GM18508 (cell line): ENCODE measurements at regions not wholly inside any gene's neighbourhood (a gene's known extent, or its start where the extent isn't known, plus 50 kb on each side); places are given as distances from the start of the nearest gene placed in this dataset.

ENCODE experiments used
- ATAC-seq: cut with Tn5 transposase; IDR thresholded peaks from one replicate; pipeline ENCODE4 v1.9.1; 2021; ENCODE audit warnings: moderate number of reproducible peaks; ENCODE audit not compliant: insufficient read depth, unreplicated experiment

DNA sequence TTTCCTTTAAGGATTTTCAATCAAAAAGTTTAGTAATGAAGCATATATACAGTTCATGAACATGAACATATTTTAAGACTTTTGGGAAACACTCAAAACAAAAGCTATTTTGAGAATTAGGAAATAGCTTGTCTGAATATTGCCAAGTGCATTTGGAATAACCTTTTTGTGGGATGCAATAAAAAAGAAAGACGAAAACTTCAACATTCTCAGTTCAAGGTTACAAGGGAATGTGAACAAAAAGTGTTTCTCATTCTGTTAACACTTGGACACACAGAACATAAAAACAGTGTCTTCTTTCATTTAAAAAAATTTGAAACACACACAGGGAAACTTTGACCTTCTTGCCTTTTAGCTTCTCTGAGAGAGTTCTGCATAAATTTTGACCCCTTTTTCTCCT lies 72.7 kb upstream of the TCF21 start:
- no peak for ATAC-seq

DNA sequence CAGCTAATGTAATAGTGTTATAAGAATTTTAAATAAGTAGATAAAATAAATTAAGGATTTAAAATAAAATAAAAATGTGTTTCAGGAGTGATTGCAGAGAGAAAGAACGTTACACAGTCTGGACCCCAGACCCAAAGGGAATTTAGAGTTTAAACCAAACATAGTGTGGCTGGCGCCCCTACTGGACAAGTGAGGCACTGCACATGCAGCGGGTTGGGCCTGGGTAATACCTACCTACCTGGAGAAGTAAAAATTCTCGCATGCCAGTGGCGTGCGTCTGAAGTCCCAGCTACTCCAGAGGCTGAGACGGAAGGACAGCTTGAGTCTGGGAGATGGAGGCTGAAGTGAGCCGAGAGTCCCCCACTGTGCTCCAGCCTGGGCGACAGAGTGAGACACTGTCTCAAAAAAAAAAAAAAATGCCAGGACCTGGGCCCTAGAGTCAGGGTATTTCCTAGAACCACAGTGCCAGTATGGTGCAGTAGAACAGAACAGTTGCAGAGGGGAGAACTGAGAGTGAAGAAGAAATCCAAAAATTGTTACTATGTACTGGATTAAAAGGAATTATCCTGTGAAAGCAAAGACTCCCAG lies 71.4 kb upstream of the TCF21 start:
- ATAC-seq, result no peak

DNA sequence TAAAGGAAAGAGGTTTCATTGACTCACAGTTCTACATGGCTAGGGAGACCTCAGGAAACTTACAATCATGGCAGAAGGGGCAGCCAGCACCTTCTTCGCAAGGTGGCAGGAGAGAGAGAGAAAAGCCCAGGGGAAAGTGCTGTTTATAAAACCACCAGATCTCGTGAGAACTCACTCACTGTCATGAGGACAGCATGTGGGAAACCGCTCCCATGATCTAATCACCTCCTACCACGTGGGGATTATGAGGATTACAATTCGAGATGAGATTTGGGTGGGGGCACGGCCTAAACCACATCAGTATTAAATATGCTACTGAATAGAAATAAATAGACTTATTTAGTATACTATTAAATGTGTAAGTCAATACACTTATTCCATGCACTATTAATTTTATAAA lies 70.6 kb upstream of the TCF21 start:
- ATAC-seq, result no peak

DNA sequence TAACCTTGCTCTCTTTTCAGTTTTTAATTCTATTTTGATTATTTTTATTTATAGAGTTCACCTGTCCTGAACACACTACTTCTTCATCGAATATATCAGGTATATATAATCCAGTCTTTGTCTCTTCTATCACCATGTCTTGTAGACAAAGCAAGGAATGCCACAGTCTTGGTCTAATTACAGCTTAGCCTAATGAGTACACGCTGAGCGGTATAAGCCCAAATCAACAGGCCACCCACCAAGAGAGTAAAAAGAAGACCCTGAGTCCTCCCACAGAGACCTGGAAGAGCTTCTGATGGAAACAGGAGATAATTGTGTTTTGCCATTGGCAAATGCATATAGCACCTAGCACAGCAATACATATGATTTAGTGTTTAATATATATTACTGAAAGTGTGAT lies 68.7 kb upstream of the TCF21 start:
- ATAC-seq, result no peak

DNA sequence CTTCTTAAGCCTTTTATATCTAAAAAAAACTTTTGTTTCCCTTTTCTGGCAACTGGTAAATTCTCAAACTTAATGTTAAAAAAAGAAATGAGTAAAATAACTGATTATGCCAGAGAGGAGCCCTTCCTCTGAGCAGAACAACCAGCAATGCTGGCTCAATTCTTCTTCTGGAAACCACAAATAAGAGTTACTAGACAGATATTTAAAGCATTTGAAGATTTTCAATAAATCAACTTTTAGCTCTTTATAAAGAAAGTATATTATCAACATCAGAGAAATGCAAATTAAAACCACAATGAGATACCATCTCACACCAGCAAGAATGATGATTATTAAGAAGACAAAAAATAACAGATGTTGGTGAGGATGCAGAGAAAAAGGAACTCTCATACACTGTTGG lies 61.1 kb upstream of the TCF21 start:
- no peak for ATAC-seq

DNA sequence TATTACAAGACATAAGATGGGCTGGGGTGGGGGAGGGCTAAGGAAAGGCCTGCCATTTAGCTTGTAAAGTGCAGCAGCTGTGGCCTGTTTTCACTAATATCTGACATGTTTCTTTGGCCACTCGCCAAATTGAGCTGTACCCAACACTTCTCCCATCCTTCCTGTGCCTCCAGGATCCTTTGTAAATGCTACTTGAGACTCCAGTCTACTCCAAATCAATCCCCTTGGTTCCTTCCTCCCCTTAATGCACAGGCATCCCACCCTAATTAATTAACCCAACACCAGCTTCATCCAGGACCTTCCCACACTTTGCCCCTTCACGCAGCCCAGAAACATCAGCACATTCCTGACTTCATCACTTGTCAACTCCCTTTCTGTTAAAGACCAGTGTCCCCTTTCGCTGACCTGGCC lies 55.0 kb upstream of the TCF21 start:
- ATAC-seq, result no peak

DNA sequence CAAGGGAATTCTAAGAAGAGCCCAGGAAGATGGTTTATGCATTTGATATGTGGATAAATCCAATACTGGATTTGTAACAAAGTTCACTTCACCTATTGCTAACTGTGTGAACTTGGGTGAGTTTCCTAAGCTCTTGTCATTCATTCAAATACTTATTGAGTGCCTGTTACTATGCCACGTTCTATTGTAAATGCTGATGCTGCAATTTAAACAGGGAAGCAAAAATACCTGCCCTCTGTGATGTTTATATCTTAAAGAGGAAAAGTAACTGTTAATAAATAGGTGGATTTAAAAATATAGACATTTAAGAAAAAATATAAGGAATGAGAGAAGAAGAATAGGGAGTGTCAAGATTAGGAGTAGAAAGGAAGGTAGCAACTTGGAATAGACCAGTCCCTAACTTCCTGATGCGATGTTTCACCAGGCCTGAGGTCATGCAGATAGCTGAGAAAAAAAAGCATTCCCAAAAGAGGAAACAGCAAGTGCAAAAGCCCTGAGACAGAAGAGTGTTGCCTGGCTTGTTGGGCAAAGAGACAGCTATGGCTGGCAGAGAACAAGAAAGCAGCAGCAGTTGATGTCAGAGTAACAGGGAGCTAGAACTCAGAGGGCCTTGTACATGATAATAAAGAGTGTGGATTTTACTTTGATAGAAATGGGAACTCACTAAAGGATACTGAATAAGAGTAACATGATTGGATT lies 54.3 kb upstream of the TCF21 start:
- ATAC-seq, result no peak

DNA sequence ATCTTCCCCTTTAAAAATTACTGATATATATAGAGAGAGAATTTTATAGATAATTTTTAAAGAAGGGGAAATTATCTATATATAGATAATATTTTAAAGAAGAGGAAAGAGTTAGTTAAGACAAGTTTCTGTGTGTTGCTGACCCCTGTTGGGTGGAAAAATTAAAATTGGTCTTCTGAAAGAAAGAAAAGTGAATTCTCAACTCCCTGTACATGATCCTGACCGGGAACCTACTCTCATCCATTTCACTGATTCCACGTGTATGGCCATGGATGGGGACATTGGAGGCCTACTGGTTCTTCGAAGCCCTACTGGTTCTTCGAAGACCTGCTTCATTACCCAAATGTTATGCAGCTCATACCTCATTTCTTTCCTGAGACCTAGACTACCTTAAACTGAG lies 53.0 kb upstream of the TCF21 start:
- no peak for ATAC-seq

DNA sequence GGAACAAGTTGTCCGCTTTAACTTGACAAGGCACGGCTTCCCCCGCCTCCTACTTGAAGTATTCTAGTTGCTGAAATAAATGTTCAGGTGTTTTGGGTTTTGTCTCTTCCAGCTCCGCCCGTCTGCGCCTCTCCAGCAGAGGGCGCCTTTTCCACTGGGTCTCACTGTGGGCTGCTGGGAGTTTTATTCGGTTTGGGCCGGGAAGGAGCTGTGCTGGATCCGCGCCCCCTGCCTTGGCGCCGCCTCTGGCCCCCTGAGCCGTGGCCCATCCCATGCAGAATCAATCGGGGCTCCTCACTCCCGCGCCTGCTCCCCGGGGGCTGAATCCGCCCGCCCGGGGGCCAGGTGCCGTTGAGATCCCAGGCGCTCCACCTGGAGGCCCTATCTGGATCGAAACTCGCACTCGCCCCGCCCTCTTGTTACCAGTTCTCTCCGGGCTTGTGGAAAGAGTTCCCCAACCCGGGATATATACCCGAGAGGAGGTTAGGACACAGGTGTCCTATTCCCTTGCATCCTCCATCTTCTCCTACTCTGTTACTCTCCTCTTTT lies 51.0 kb upstream of the TCF21 start:
- ATAC-seq, result peak; percentile 55
